Neuronal stem cell (in vitro differentiated cells): ENCODE measurements at regions not wholly inside any gene's neighbourhood (a gene's known extent, or its start where the extent isn't known, plus 50 kb on each side); places are given as distances from the start of the nearest gene placed in this dataset.

Source experiments
- DNase-seq: peaks from one replicate; pipeline ENCODE4 v3.0.0-alpha.2; 2013; ENCODE audit warnings: low spot score
- H2AFZ ChIP-seq: one replicate; pipeline ENCODE4 v1.6.1; 2013; ENCODE audit warnings: mild to moderate bottlenecking, low read length, inconsistent platforms
- H2AK5ac ChIP-seq: 2 replicates; pipeline ENCODE4 v1.6.1; 2013; ENCODE audit warnings: low read depth, mild to moderate bottlenecking, inconsistent platforms, low read length, moderate library complexity, mixed read lengths
- H2BK120ac ChIP-seq: 2 replicates; pipeline ENCODE4 v1.6.1; 2013; ENCODE audit warnings: low read depth, mild to moderate bottlenecking, inconsistent platforms, low read length, moderate library complexity, mixed read lengths
- H2BK12ac ChIP-seq: one replicate; pipeline ENCODE4 v1.6.1; 2013; ENCODE audit warnings: low read length, inconsistent platforms
- H2BK15ac ChIP-seq: 2 replicates; pipeline ENCODE4 v1.6.1; 2013; ENCODE audit warnings: mild to moderate bottlenecking, low read length, inconsistent platforms, mixed read lengths
- H2BK5ac ChIP-seq: one replicate; pipeline ENCODE4 v1.6.1; 2013; ENCODE audit warnings: inconsistent platforms, mild to moderate bottlenecking, low read length, moderate library complexity
- H3K14ac ChIP-seq: one replicate; pipeline ENCODE4 v1.6.1; 2013; ENCODE audit warnings: low read length, inconsistent platforms
- H3K18ac ChIP-seq: 2 replicates; pipeline ENCODE4 v1.6.1; 2013; ENCODE audit warnings: low read length, inconsistent platforms
- H3K23ac ChIP-seq: 2 replicates; pipeline ENCODE4 v1.6.1; 2013; ENCODE audit warnings: low read depth, mild to moderate bottlenecking, mixed read lengths, low read length, inconsistent platforms; ENCODE audit not compliant: poor library complexity
- H3K27ac ChIP-seq: replicated peaks from 3 replicates; pipeline ENCODE4 v1.5.1; 2013; ENCODE audit warnings: low read length, inconsistent platforms
- H3K27me3 ChIP-seq, 3 experiments: 2 replicates each; pipeline ENCODE4 v1.6.1; 2013; ENCODE audit warnings: low read length in 3 of 3, mild to moderate bottlenecking in 2 of 3, inconsistent platforms in 1 of 3, low read depth in 1 of 3, mixed read lengths in 1 of 3, moderate library complexity in 1 of 3; ENCODE audit not compliant: control insufficient read depth in 3 of 3, insufficient read depth in 3 of 3
- H3K36me3 ChIP-seq, 2 donors: replicated peaks in 1 of 2; 2 replicates each; pipeline ENCODE4 v1.6.1; 2013; ENCODE audit warnings: low read length in 2 of 2; ENCODE audit not compliant: control insufficient read depth in 2 of 2, insufficient read depth in 2 of 2
- H3K4ac ChIP-seq: 2 replicates; pipeline ENCODE4 v1.6.1; 2013; ENCODE audit warnings: inconsistent platforms, mild to moderate bottlenecking, low read length, moderate library complexity
- H3K4me1 ChIP-seq, 2 donors: 1 replicate in 1 of 2; 2 replicates in 1 of 2; pipeline ENCODE4 v1.6.1; 2013; ENCODE audit warnings: low read length in 2 of 2, low read depth in 1 of 2; ENCODE audit not compliant: control insufficient read depth in 2 of 2, insufficient read depth in 1 of 2
- H3K4me2 ChIP-seq: one replicate; pipeline ENCODE4 v1.6.1; 2013; ENCODE audit warnings: mild to moderate bottlenecking, low read length, inconsistent platforms; ENCODE audit not compliant: insufficient read depth, poor library complexity, severe bottlenecking
- H3K4me3 ChIP-seq, 2 donors: 2 replicates each; pipeline ENCODE4 v1.5.1; 2013; ENCODE audit warnings: low read length in 2 of 2, mild to moderate bottlenecking in 2 of 2, inconsistent platforms in 1 of 2, moderate library complexity in 1 of 2
- H3K79me1 ChIP-seq: one replicate; pipeline ENCODE4 v1.6.1; 2013; ENCODE audit warnings: low read depth, mild to moderate bottlenecking, inconsistent platforms, low read length, moderate library complexity
- H3K9ac ChIP-seq: one replicate; pipeline ENCODE4 v1.6.1; 2013; ENCODE audit warnings: mild to moderate bottlenecking, low read depth, low read length, inconsistent platforms; ENCODE audit not compliant: poor library complexity
- H3K9me3 ChIP-seq, 2 donors: replicated peaks in 1 of 2; 2 replicates each; pipeline versions ENCODE3 to v1.6.1; 2013; ENCODE audit warnings: low read length in 2 of 2, mild to moderate bottlenecking in 2 of 2, inconsistent platforms in 1 of 2, low read depth in 1 of 2, mixed read lengths in 1 of 2, moderate library complexity in 1 of 2; ENCODE audit not compliant: control insufficient read depth in 2 of 2, insufficient read depth in 1 of 2
- H4K8ac ChIP-seq: one replicate; pipeline ENCODE4 v1.6.1; 2013; ENCODE audit warnings: low read depth, mild to moderate bottlenecking, inconsistent platforms, low read length, moderate library complexity
- H4K91ac ChIP-seq: one replicate; pipeline ENCODE4 v1.6.1; 2013; ENCODE audit warnings: low read length, low read depth, mild to moderate bottlenecking, inconsistent platforms; ENCODE audit not compliant: poor library complexity
- WGBS, 2 donors: extraction: QIAGEN DNeasy Blood & Tissue Kit; methylation state at CpG; one replicate each; pipeline ENCODE4 v1.1.7; 2013; ENCODE audit warnings: missing lambda C conversion rate in 2 of 2, mixed read lengths in 1 of 2; ENCODE audit not compliant: insufficient read length in 2 of 2, insufficient replicate concordance in 1 of 2; ENCODE audit errors: extremely low coverage in 2 of 2; 5-methylcytosine and 5-hydroxymethylcytosine counted together

DNA sequence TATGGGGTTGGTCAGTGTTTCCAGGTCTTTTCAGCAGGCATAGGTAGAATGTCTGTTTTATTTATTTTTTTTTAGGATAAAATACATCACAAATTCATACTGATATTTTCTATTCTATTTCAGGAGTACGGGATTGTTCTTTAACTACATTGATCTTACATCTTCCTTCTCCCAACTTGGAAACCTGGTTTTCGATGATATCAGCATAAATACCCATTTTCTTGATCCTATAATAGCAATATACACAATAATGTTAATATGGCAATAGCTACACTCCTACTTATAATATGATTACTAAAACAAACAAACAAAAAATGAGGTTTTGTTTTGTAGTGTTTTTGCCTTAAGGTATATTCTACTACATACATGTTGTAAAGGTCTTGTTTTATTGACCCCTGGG is 962.4 kb upstream of the GOT2 start:
- H3K4me3 ChIP-seq, result no peak overlapping the region
- no peak overlapping the region for H3K14ac ChIP-seq

GRCh38 chr16:59690216-59690615 is 956.1 kb upstream of the GOT2 start:
- Histone ChIP-seq H3K27me3 (no peaks in the 10 kb centered on the region), H3K4ac (no peak overlapping the region), H3K27ac (no peak overlapping the region), H4K91ac (no peak overlapping the region), H3K9ac (no peak overlapping the region), H4K8ac (no peak overlapping the region), H2BK120ac (no peak overlapping the region), H3K14ac (no peak overlapping the region), H3K4me2 (no peak overlapping the region), H2BK15ac (no peak overlapping the region), H3K4me1 (peaks cover 0 to 6% of the 10 kb centered on the region in 2 donors), H3K36me3 (no peaks in the 10 kb centered on the region), H2AFZ (no peak overlapping the region), H2AK5ac (no peak overlapping the region), H3K79me1 (no peaks in the 10 kb centered on the region), H3K23ac (no peak overlapping the region), H3K9me3 (peaks cover 0 to 5% of the 10 kb centered on the region in 2 donors), H3K4me3 (no peak overlapping the region), H2BK12ac (no peak overlapping the region), H3K18ac (no peak overlapping the region), H2BK5ac (no peak overlapping the region)
- no CpG with 5 or more reads among the region's 3 CpGs for WGBS, 2 donors
- DNase-seq, result no peak

More for the DNA sequence above, 962.4 kb upstream of the GOT2 start:
- H3K18ac ChIP-seq, result no peak overlapping the region
- no peak overlapping the region for H3K23ac ChIP-seq
- no peak overlapping the region for H3K9ac ChIP-seq
- H3K4me2 ChIP-seq, result no peak overlapping the region
- H2BK12ac ChIP-seq, result no peak overlapping the region
- DNase-seq, result no peak
- WGBS, 2 donors, result no CpG with 5 or more reads among the region's 2 CpGs
- H3K36me3 ChIP-seq, result no peaks in the 10 kb centered on the region
- H2BK5ac ChIP-seq, result no peak overlapping the region
- no peak overlapping the region for H2BK120ac ChIP-seq
- no peak overlapping the region for H2AFZ ChIP-seq
- no peaks in the 10 kb centered on the region for H3K79me1 ChIP-seq
- no peaks in the 10 kb centered on the region for H3K9me3 ChIP-seq
- H3K4me1 ChIP-seq, result peaks cover 0 to 6% of the 10 kb centered on the region in 2 donors
- H4K8ac ChIP-seq, result no peak overlapping the region
- H3K27ac ChIP-seq, result no peak overlapping the region
- H3K4ac ChIP-seq, result no peak overlapping the region
- no peak overlapping the region for H2AK5ac ChIP-seq
- no peaks in the 10 kb centered on the region for H3K27me3 ChIP-seq
- H4K91ac ChIP-seq, result no peak overlapping the region
- H2BK15ac ChIP-seq, result no peak overlapping the region

DNA sequence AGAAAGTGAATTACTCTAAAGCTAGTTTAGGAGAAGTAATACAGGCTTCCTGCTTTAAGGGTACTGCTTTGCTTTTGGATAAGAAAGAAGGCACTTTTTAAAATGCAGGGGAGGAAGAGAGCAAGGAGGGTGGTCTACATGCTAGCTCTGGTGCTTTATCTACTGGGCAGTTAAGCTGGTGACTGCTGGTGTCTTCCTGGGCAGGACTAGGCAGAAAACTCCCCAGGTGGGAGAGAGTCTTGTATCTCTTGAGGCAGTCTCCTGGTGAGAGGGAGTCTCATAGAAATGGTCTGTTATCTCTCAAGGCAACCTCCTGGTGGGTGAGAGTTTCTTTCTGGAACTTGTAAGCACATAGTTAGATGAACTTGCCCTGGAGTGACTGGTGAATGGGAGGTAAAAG is 953.9 kb upstream of the GOT2 start:
- Histone ChIP-seq H3K4me2 (no peak overlapping the region), H3K27me3 (no peaks in the 10 kb centered on the region), H3K79me1 (no peaks in the 10 kb centered on the region), H4K8ac (no peak overlapping the region), H4K91ac (no peak overlapping the region), H3K4me3 (no peak overlapping the region), H3K9me3 (peaks cover 0 to 5% of the 10 kb centered on the region in 2 donors), H2AFZ (peak overlapping the region; percentile 49), H2BK12ac (no peak overlapping the region), H3K27ac (no peak overlapping the region), H2BK15ac (no peak overlapping the region), H3K4ac (no peak overlapping the region), H3K18ac (no peak overlapping the region), H3K4me1 (no peaks in the 10 kb centered on the region), H2BK120ac (no peak overlapping the region), H3K23ac (no peak overlapping the region), H3K14ac (no peak overlapping the region), H2AK5ac (no peak overlapping the region), H3K9ac (no peak overlapping the region), H3K36me3 (no peaks in the 10 kb centered on the region), H2BK5ac (no peak overlapping the region)
- no peak for DNase-seq

- no peak overlapping the region for H2BK12ac ChIP-seq
- no peak overlapping the region for H3K27ac ChIP-seq
- no peak overlapping the region for H4K8ac ChIP-seq
- no peak overlapping the region for H3K14ac ChIP-seq
- no peak overlapping the region for H3K4ac ChIP-seq
- H3K4me2 ChIP-seq, result no peak overlapping the region
- H3K9me3 ChIP-seq, result peaks cover 0 to 5% of the 10 kb centered on the region in 2 donors
- no peak overlapping the region for H2BK120ac ChIP-seq
- no peak overlapping the region for H3K18ac ChIP-seq
- no peak overlapping the region for H2AK5ac ChIP-seq
- no peak overlapping the region for H3K23ac ChIP-seq
- no peak overlapping the region for H2BK15ac ChIP-seq
- no CpG with 5 or more reads among the region's 2 CpGs for WGBS, 2 donors
- H3K4me3 ChIP-seq, result no peak overlapping the region
- no peak overlapping the region for H3K9ac ChIP-seq
- H4K91ac ChIP-seq, result no peak overlapping the region
- no peaks in the 10 kb centered on the region for H3K79me1 ChIP-seq
- H3K36me3 ChIP-seq, result no peaks in the 10 kb centered on the region
- H2BK5ac ChIP-seq, result no peak overlapping the region
- H2AFZ ChIP-seq, result no peak overlapping the region
- no peak for DNase-seq
- no peaks in the 10 kb centered on the region for H3K4me1 ChIP-seq
- H3K27me3 ChIP-seq, result no peaks in the 10 kb centered on the region
These were observed 952.3 kb upstream of the GOT2 start for GRCh38 chr16:59686405-59686804.
